Duodenal mucosa (tissue), 2 donors: ENCODE measurements at regions not wholly inside any gene's neighbourhood (a gene's known extent, or its start where the extent isn't known, plus 50 kb on each side); places are given as distances from the start of the nearest gene placed in this dataset.

Source experiments
- H3K27ac ChIP-seq: one replicate; pipeline ENCODE4 v1.7.0; 2013; ENCODE audit warnings: low read depth, low read length
- H3K27me3 ChIP-seq, 2 donors: one replicate each; pipeline ENCODE4 v1.7.0; 2013; ENCODE audit warnings: low read length in 2 of 2, control low read depth in 1 of 2; ENCODE audit not compliant: insufficient read depth in 2 of 2, control insufficient read depth in 1 of 2
- H3K36me3 ChIP-seq, 2 donors: one replicate each; pipeline ENCODE4 v1.7.0; 2013; ENCODE audit warnings: low read length in 2 of 2, control low read depth in 1 of 2; ENCODE audit not compliant: insufficient read depth in 2 of 2, control insufficient read depth in 1 of 2
- H3K4me1 ChIP-seq, 2 donors: one replicate each; pipeline ENCODE4 v1.7.0; 2013; ENCODE audit warnings: low read length in 2 of 2, control low read depth in 1 of 2; ENCODE audit not compliant: insufficient read depth in 2 of 2, control insufficient read depth in 1 of 2
- H3K4me3 ChIP-seq, 2 donors: one replicate each; pipeline ENCODE4 v1.7.0; 2013; ENCODE audit warnings: low read length in 2 of 2, low read depth in 1 of 2
- H3K9ac ChIP-seq, 2 donors: one replicate each; pipeline ENCODE4 v1.7.0; 2013; ENCODE audit warnings: low read length in 2 of 2, low read depth in 1 of 2
- H3K9me3 ChIP-seq, 2 donors: one replicate each; pipeline ENCODE4 v1.7.0; 2013; ENCODE audit warnings: low read length in 2 of 2, control low read depth in 1 of 2; ENCODE audit not compliant: control insufficient read depth in 1 of 2

GRCh38 chr13:59546178-59546577, 617.5 kb downstream of the DIAPH3 start:
- Histone ChIP-seq H3K9me3 (peaks cover 0 to 6% of the 10 kb centered on the region in 2 donors), H3K27me3 (no peaks in the 10 kb centered on the region), H3K36me3 (no peaks in the 10 kb centered on the region), H3K27ac (no peak overlapping the region), H3K4me1 (no peaks in the 10 kb centered on the region), H3K4me3 (no peak overlapping the region), H3K9ac (no peak overlapping the region)

- H3K9ac ChIP-seq = no peak overlapping the region
- H3K4me3 ChIP-seq = no peak overlapping the region
- peaks cover 0 to 6% of the 10 kb centered on the region in 2 donors for H3K9me3 ChIP-seq
- H3K4me1 ChIP-seq = no peaks in the 10 kb centered on the region
- no peaks in the 10 kb centered on the region for H3K36me3 ChIP-seq
- no peak overlapping the region for H3K27ac ChIP-seq
- H3K27me3 ChIP-seq = no peaks in the 10 kb centered on the region
These were observed 615.8 kb downstream of the DIAPH3 start for GRCh38 chr13:59547950-59548349.

- no peaks in the 10 kb centered on the region for H3K36me3 ChIP-seq
- H3K4me1 ChIP-seq = no peaks in the 10 kb centered on the region
- H3K4me3 ChIP-seq = no peak overlapping the region
- H3K9ac ChIP-seq = no peak overlapping the region
- no peak overlapping the region for H3K27ac ChIP-seq
- no peaks in the 10 kb centered on the region for H3K9me3 ChIP-seq
- H3K27me3 ChIP-seq = no peaks in the 10 kb centered on the region
These were observed 600.8 kb downstream of the DIAPH3 start for GRCh38 chr13:59562924-59563323.

DNA sequence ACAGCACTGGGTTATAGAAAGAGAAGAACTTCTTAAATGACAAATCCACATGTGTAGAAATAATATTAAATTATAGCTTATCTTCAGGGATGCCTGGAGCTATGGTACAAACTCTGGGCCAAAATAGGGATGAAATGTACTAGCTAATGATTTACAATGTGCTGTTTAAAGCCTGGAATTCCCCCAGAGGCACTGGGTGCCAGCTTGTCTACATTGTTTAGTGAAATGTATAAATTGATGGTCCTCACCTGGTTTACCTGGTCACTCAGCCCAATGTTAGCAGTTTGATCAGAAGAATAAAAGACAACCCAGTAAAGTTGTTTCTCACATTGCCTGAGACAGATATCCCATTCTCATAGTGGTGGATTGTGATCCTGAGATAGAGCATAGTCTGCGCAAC, 597.2 kb downstream of the DIAPH3 start:
- Histone ChIP-seq H3K4me3 (no peak overlapping the region), H3K27ac (no peak overlapping the region), H3K9ac (no peak overlapping the region), H3K27me3 (no peaks in the 10 kb centered on the region), H3K4me1 (no peaks in the 10 kb centered on the region), H3K36me3 (no peaks in the 10 kb centered on the region), H3K9me3 (no peaks in the 10 kb centered on the region)

DNA sequence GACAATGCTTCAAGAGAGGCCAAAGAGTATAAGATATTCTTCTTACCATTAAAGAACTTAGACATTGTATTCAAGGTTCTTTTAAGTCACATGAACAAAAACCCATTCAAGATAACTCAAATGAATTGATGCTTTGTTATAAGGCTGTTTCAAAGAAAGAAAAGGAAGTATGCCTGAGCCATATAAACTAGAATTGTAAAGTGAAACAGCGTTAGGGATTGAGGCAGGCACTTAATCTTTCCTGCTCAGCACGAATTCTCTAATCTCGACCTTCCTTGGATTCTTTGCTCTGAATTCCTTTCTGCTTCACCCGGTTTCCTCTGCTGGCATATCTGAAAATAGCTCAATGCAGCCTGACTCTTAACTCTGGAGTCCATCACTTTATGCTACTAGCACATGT, 595.4 kb downstream of the DIAPH3 start:
- no peaks in the 10 kb centered on the region for H3K36me3 ChIP-seq
- no peaks in the 10 kb centered on the region for H3K4me1 ChIP-seq
- H3K27me3 ChIP-seq = no peaks in the 10 kb centered on the region
- H3K9ac ChIP-seq = no peak overlapping the region
- no peak overlapping the region for H3K27ac ChIP-seq
- no peaks in the 10 kb centered on the region for H3K9me3 ChIP-seq
- no peak overlapping the region for H3K4me3 ChIP-seq

- no peaks in the 10 kb centered on the region for H3K9me3 ChIP-seq
- H3K4me1 ChIP-seq = no peaks in the 10 kb centered on the region
- H3K27ac ChIP-seq = no peak overlapping the region
- H3K27me3 ChIP-seq = no peaks in the 10 kb centered on the region
- no peak overlapping the region for H3K9ac ChIP-seq
- H3K4me3 ChIP-seq = no peak overlapping the region
- no peaks in the 10 kb centered on the region for H3K36me3 ChIP-seq
These were observed 593.5 kb downstream of the DIAPH3 start for GRCh38 chr13:59570204-59570603.

GRCh38 chr13:59584101-59584500, 579.6 kb downstream of the DIAPH3 start:
- Histone ChIP-seq H3K4me3 (no peak overlapping the region), H3K4me1 (no peaks in the 10 kb centered on the region), H3K36me3 (no peaks in the 10 kb centered on the region), H3K9me3 (no peaks in the 10 kb centered on the region), H3K27ac (no peak overlapping the region), H3K27me3 (no peaks in the 10 kb centered on the region), H3K9ac (no peak overlapping the region)

GRCh38 chr13:59584761-59585670, 578.7 kb downstream of the DIAPH3 start:
- Histone ChIP-seq H3K4me3 (no peak overlapping the region), H3K9ac (no peak overlapping the region), H3K9me3 (no peaks in the 10 kb centered on the region), H3K36me3 (no peaks in the 10 kb centered on the region), H3K27ac (no peak overlapping the region), H3K27me3 (no peaks in the 10 kb centered on the region), H3K4me1 (no peaks in the 10 kb centered on the region)

DNA sequence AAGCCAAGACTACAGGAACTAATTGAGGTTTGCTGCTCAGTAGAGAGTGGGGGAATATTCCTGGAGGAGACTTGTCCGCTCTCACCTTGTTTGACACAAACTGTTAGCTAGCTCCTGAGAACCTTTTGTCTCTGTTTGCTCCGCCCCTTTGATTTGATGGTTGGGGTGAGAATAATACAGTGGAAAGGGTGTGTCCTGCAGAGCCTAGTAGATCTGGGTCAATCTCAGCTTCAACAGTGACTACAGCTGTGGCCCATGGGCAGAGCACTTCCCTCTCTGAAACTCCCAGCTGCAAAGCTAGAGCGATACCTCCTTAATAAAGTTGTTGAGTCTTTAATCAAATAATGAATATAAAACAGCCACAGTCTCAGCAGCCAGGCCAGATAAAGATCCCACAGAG, 576.7 kb downstream of the DIAPH3 start:
- Histone ChIP-seq H3K36me3 (no peaks in the 10 kb centered on the region), H3K4me1 (no peaks in the 10 kb centered on the region), H3K9ac (no peak overlapping the region), H3K27ac (no peak overlapping the region), H3K9me3 (no peaks in the 10 kb centered on the region), H3K4me3 (no peak overlapping the region), H3K27me3 (no peaks in the 10 kb centered on the region)

DNA sequence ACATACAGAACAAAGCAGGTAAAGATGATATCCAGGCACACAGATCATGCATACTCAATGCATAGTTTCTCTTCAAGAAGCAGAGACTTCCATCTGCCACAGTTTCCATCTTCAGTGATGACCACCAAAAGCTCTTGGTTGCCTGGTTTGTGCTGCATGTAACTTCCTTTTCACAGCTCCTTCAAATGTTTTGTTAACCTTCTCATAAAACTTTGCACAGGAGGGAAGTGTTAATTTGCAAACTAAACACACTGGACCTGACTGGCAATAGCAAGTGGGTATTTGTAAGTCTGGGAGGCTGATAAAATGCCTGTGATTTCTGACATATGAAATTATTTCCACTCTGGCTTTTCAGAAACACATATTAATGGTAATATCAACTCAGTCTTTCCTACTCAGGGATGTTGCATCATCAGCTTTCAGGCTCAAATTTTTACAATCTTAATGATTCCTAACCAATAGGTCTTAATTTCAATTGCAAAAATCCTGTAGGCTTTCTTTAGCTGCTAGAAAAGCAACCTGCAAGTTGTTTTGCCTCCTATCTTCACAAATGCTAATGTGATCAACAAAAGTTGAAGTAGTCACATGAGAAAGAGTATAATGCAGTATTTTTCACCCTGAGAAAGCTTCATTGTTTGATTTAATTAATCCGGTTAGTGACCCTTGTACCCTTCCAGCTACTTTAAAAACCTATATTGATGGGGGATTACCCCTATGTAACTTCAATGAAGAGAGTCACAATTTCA, 575.6 kb downstream of the DIAPH3 start:
- H3K27me3 ChIP-seq = no peaks in the 10 kb centered on the region
- H3K9me3 ChIP-seq = no peaks in the 10 kb centered on the region
- H3K4me1 ChIP-seq = no peaks in the 10 kb centered on the region
- no peak overlapping the region for H3K4me3 ChIP-seq
- no peak overlapping the region for H3K9ac ChIP-seq
- no peaks in the 10 kb centered on the region for H3K36me3 ChIP-seq
- H3K27ac ChIP-seq = no peak overlapping the region
